GM19452 (cell line): ENCODE measurements at regions not wholly inside any gene's neighbourhood (a gene's known extent, or its start where the extent isn't known, plus 50 kb on each side); places are given as distances from the start of the nearest gene placed in this dataset.

Experiments
- ATAC-seq: cut with Tn5 transposase; IDR thresholded peaks from one replicate; pipeline ENCODE4 v1.9.1; 2021; ENCODE audit not compliant: unreplicated experiment

DNA sequence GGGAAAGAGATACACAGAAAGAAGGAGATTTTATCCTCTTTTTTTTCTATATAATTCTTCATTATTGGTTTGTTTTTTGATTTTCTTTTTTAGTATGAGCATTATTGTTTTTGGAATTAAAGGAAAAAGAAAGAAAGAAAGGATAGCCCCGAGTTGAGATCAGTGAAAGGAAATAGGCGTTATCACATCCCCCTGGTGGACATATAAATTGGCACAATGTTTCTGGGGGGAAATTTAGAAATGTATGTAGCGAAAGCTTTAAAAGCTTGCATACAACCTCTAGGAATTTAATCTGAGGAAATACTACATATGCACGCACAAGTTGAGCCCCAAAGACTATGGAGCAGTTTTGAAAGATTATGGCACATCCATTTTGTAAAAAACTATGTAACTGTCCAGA lies 226.3 kb upstream of the LDB2 start:
- ATAC-seq = no peak

DNA sequence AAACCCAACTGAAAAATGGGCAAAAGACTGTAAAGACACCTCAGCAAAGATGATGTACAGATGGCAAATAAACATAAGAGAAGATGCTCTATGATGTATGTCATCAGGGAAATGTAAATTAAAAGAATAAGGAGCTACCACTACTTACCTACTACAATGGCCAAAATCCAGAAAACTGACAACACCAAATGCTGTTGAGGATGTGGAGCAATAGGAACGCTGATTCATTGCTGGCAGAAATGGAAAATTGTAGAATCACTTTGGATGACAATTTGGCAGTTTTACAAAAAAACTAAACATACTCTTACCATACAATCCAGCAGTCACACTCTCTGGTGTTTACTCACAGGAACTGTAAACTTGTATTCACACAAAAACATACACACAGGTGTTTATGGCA lies 222.3 kb upstream of the LDB2 start:
- ATAC-seq = no peak

DNA sequence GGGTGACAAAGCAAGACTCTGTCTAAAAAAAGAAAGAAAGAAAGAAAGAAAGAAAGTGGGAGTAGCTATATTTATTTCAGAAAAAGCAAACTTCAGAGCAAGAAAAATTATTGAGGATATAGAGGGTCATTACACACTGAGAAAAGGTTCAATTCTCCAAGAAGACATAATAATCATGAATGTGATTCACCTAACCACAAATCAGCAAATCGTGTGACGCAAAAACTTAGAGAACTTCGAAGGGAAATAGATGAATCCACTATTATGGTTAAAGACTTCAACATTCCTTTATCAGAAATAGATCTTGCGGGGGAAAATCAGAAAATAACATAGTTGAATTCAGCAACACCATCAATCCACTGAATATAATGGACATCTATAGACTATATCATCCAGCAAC lies 219.3 kb upstream of the LDB2 start:
- no peak for ATAC-seq

DNA sequence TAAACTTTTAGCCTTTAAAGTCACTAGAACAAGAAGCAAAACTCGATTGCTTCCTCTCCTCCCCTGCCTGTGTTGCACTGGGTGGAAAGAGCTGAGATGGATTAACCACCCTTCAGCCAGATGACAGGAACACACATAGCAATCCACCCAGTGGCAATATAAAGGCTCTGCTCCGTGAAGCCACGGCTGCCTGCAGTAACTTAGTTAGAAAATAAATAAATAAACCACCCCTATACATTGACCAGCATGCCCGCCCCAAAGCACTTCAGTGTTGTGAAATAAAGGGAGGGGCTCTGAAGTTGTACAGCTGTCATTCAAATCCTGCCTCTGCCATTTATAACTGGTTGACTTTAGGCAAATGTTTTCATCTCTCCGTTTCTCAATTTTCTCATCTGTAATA lies 217.1 kb upstream of the LDB2 start:
- no peak for ATAC-seq

DNA sequence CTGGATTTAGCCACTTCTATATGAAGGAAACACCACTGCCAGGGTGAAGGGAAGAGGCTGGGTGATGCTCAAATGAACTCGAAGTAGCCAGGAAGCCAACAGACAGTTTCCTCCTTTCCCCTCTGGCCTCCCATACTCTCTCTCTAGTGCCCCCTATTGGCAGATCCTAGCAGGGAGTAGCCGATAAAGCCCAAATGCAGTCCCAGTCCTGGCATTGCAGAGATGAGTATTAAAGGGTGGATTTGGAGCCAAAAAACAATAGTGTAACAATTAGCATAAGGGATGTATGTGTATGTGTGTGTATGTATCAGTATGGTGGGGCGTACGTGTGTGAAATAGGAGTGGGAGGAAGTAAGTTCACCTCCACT lies 213.8 kb upstream of the LDB2 start:
- ATAC-seq = no peak

DNA sequence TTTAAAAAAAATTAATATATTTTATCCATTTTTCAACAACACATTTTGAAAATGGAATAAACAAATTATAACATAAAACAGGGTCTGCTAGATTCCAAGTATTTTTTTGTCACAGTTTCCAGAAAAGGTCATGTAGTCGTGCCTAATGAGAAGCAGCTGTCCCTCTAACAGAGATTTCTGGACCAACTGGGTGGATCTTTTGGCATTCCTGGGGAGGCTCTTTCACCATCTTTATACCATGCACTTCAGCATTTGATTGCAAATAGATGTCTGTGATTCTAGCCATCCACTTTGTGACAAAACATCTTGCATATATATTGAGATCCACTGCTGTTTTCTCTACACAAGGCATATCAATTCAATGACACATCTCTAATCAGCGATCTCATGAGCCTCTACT lies 210.7 kb upstream of the LDB2 start:
- no peak for ATAC-seq

DNA sequence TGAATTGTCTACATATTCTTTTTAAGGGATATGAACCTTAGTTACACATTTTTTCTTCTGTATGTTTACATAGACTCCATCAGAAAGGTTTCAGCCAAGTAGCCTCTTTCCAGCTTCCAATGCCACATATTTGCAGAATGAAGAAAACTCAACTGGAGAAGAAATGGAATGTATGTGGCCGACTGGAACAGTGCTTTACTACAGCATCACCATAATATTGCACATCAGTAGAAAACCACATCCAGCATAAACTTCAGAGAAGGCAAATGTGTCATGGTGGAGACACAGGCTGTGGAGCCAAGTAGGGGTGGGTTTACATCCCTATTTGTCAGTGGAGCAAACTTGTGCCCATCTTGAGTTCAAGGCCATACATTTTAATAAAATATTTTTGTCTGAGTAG lies 204.8 kb upstream of the LDB2 start:
- ATAC-seq = no peak

DNA sequence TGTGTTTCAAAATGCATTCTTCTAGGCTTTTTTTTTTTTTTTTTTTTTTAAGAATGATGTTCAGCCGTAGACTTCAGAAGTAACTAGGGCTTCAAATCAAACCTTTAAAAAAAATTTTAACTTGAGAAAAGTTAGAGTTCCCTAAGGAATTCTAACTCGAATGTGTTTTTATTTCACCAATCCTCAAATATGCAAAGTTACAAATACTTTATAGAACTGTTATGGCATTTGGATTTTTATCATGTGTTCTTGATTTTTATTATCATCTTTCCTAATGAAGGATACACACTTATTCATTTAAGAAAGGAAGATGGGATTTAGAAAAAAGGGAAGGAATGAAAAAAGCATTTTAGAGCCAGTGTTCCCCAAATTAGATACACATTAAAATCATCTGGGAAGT lies 200.6 kb upstream of the LDB2 start:
- ATAC-seq = no peak

DNA sequence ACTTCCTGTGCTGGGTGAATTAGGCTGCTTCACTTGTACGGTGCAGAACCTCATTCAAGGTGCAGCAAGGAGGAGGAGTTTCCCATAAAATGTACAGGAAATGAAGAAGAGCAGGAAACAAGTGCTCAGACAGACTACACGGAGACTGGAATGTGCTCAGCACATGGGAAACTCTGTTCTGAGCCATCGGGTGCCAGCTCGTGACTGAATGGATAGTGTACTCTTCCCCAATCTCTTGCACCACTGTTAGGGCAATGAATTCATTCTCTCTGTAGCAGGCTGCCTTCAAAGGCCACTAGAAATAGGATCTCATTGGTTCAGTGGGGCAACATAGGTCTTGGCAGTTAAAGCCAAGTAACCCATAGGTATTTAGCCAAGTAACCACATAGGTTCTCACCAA lies 200.0 kb upstream of the LDB2 start:
- no peak for ATAC-seq

DNA sequence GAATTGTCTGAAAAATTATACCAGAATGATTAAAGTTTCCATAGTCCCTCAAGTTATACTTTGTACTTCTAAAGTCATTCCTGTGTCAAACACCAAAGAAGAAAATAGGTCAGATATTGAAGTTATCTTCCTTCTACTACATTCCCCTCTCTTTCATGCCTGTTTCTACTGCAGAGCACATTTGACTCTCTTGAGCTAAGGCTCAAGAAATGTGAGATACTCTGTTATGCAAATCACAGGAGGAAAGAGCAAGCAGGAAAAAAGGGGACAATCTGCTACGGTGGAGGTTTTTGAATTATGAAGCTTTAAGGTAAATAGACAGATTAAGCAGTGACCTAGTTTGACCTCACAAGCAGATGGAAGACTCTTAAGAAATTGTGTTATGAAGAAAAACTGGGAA lies 198.9 kb upstream of the LDB2 start:
- no peak for ATAC-seq

DNA sequence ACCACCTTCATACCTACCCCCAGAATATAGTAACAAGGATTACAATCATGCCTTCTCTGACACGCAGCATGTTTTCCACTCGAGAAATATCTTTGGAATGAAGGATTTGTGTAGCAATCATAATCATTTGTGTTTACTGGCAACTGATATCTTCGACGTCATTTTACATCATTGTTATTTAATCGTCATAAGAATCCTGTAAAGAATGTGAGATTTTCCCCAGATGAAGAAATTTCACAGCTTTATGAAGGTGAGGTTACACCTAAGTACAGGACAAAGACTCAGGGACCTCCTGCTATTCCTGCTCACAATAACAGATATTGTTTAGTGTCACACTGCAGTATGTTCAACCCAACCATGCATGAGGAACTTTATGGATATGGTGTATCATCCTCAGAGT lies 198.2 kb upstream of the LDB2 start:
- no peak for ATAC-seq

DNA sequence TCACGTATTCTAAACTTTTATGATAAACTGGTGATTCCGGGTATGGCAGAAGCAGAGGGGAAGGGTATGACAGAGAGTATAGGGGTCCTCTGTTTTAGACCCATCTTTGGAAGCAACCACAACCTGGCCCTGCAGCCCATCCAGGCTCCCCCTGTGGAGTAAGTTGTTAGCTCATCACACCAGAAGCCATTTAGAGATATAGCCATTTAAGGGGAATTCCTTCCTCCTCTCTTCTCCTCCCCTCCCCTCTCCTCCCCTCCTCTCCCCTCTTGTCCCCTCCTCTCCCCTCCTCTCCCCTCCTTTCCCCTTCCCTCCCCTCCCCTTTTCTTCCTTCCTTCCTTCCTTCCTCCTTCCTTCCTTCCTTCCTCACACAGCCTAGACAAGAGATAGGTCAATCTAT lies 197.3 kb upstream of the LDB2 start:
- no peak for ATAC-seq

DNA sequence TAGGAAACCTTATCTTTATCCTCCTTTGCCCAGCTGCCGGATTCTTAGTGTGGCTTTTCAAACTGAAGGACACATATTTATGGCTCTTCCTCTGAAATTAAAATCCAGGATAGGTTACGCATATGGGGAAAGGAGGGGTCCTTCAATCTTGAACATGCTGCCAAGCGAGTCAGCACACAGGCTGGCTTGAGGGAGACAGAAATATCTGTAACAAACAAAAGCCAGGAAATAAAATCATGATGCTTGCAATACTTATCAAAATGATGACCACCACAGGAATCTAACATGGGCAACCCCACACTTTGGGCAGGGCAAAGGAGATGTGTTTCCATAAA lies 196.4 kb upstream of the LDB2 start:
- no peak for ATAC-seq

DNA sequence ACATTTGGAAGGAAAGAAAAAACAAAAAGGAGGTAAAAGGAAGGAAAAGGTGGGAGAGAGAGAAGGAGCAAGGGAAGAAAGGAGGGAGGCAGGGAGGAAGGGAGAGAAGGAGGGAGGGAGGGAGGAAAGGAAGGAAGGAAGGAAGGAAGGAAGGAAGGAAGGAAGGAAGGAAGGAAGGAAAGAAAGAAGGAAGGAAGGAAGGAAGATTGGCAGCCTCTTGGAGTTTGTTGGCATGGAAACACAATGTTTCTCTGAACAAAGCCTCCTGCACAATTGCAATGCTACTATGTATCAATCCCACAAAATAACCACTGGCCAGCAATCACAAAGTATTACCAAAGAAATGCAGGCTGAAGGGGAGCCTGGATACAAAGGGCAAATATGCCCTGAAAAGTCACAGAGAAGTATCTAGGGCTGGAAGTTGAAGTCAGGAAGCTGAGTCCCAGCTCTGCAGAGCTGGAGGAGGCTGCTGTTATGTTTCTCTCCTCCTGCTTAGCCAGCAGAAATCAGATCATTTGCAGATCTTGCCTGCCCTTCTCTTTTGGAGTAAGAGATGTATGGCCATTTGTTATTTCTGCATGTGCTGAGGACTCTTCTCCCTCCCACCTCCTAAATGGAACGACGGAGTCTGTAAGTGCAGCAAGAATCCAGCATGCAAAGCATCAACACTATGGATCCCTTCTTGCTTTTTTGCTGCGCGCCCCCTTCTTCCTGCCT lies 195.9 kb upstream of the LDB2 start:
- no peak for ATAC-seq

DNA sequence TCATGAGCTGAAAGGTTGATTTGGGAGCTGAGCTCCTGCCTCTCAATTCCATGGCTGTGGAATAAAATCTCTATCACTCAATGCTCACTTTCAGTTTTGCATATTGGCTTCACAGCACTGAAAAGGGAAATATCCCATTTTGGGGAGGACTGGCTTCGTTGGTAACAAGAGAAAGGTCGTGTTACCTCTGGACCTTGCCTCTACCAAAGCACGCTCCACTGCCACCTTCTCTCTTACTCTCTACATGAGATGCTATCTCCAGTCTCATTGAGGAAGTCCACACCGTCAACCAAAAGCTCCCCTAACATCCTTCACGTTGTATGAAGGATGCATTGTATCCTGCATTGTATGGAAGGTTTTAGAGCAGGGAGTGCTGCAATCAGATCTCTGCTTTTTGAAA lies 195.0 kb upstream of the LDB2 start:
- ATAC-seq = peak; percentile 24

DNA sequence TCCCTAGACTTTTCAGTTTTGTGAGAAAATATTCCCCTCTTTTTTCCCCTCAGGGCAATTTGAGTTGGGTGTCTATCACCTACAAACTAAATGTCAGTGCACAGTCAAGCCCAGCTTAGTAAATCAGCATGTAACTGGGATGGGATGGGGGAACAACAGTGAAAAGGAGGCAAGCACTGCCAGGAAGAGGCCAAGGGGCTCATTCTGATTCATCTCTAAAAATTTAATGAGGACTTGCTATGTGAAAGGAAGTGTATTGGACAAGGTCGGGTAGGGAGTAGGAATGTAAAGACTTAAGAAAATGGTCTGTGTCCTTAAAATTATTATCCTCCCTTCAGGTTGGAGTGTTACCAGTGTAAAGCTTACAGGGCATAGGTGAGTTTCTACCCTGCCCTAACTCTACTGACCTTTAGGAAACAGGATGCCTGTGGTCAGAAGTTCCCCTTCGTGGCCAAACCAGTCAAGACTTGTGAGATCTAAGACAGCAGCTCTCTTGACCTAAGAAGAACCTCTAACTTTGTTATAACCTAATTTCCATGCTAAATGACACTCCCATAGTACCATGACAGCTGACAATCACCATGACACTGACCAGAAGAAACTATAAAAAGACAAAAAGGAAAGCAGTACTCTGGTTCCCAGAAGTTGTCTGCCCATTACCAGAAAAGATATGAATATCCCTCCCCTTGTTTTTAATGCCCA lies 194.4 kb upstream of the LDB2 start:
- ATAC-seq = peak; percentile 92

DNA sequence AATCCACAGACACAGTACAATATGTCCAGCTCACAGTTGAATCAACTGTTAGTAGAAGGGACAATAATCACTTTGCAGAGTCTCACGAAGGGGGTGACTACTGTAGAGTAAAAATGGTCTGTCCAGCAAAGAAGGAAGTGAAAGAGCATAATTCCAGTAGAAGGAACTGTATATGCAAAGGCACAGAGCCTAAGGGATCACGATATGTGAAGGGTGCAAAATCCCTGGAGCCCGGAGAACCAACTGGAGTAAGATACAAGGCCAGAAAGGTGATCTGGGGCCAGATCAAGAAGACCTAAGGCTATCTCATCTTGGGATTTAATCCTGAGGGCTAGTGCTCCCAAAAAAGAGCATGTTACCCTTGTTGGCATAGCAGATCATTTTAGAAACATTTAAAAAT lies 192.7 kb upstream of the LDB2 start:
- ATAC-seq = no peak

DNA sequence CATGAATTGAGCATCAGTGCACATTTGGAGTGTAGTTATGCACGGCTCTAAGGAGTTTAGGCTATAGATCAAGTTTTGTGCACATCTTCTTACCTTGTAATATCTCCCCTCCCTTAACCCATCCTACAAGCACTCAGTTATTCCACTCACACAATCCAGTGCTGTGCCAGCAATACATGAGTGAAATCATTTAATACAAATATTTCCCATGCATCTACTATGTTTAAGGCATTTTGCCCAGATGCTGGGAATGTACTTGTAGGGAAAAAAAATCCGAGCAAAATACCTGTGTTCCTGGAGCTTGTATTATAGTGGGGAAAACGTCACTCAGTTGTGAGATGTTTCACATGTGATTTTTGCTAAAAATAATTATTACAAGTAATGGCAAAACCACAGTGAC lies 191.6 kb upstream of the LDB2 start:
- no peak for ATAC-seq

DNA sequence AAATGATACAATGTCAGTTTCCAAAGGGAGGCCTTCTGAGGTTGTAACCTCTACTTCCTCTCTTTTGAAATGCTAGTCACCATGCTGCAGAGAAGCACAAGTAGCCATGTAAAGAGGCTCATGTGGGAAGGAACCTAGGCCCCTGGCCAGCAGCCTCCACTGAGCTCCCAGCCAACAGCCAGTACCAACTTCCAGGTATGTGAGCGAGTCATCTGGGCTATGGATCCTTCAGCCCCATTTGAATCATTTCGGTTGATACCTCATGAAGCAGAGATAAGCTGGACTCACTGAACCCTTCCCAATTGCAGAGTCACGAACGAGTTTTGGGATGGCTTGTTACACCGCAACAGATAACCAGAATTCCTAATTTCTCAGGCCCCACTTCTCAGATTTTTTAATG lies 187.0 kb upstream of the LDB2 start:
- ATAC-seq = no peak

DNA sequence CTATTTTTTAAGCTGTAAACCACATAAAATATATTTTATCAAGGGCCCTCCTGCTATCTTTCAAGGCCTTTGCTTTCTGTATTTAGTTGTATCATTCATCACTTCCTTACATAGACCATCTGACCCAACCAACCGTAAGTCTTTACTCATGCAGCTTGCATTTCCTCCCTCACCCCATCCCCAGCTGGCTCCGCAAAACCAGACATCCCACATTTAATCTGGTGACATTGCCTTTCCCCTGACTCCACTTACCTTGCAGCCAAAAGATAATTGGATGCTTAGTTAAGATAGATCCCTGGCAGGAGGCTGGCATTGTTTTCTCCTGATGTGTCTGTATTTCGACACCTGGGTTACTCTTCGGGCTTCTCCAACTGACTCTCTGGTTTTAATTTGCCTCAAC lies 183.7 kb upstream of the LDB2 start:
- no peak for ATAC-seq

DNA sequence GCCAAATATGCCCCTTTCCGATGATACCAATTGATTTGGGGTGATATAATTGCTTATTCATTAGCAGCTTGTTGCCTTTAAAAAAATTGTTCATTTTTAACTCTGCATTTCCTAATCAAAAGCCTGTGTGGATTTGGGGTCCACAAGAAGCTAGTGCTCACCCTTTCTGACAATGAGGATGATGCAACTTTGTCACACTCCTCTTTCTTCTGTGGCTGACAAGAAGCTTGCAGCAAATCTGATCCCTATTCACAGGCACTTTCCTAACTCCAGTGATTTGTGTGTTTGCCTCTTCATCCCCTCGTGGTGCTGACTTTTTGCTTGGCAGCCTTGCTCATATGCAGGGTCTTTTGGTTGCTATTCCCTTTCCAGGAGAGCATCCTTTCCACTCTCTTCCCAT lies 182.7 kb upstream of the LDB2 start:
- no peak for ATAC-seq

DNA sequence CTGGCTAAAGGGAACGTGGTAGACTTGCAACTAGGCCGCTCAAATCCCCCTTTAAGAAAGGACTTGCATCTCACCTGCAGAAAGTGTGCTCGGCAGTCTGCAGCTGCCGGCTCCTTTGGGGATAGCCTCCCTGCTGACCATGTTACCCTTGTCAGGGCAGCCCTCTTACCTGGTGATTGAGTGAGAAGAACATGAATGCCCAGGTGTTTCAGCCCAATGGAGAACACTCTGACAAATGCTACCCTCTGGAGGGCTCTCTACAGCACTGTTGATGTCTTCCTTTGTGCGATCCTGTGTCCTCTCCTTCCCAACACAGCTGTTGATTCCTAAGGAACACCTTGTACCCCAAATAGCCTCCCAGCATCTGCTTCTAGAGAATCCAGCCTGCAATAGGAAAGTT lies 178.7 kb upstream of the LDB2 start:
- no peak for ATAC-seq

DNA sequence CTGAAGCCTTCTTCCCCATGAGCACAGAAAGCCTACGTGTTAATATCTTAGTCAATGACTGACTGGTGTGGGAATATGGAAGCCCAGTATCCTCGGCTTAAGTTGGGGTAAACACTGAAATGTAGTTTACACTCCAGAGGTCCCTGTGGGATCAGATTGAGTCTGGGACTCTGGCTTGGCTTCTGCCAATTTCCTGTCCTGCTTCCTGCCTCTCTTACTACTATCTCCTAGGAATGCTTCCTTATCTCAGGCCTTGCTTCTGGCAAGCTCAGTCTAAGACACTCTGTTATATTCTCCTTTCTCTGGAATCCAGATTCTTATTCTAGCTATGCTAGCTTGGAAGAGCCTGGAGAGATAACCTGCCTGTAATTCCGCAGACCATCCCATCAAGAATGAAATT lies 174.0 kb upstream of the LDB2 start:
- ATAC-seq = no peak
